ENCODE measurements at regions not wholly inside any gene's neighbourhood (a gene's known extent, or its start where the extent isn't known, plus 50 kb on each side); places are given as distances from the start of the nearest gene placed in this dataset.

DNA sequence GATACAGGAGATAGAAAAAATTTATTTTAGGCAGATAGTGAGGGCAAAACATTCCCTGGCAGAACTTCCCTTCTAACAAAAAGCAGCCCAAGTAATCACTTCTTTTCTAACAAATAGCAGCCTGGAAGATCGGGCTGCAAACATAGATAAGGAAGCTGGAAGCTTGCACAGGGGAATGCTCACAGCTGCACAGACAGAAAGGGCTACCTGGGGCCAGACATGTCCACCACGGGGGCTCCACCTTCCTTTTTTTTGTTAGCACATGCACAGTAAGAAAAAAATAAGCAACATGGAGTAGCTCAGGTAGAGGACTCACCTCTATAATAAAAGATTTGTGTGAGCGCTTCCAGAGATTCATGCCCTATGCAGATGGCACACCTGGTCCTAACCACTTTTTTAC, 420.5 kb downstream of the PTH2R start:
- H3K36me3 ChIP-seq (ENCODE audit: control insufficient read depth in 2 of 2, insufficient read depth in 2 of 2, low read length in 2 of 2): no peaks in the 10 kb centered on the region
- H3K4me3 ChIP-seq (ENCODE audit: low read length in 2 of 2): no peak overlapping the region
- H3K27ac ChIP-seq (ENCODE audit: low read depth in 2 of 2, low read length in 2 of 2): no peak overlapping the region
- no peak overlapping the region for H3K9ac ChIP-seq (ENCODE audit: low read depth in 1 of 2, low read length in 2 of 2)
- peaks cover 8 to 14% of the 10 kb centered on the region in 2 donors for H3K4me1 ChIP-seq (ENCODE audit: control insufficient read depth in 2 of 2, insufficient read depth in 2 of 2, low read length in 2 of 2)
- no peaks in the 10 kb centered on the region for H3K9me3 ChIP-seq (ENCODE audit: control insufficient read depth in 2 of 2, low read length in 2 of 2)
- no peaks in the 10 kb centered on the region for H3K27me3 ChIP-seq (ENCODE audit: control insufficient read depth in 2 of 2, insufficient read depth in 2 of 2, low read length in 2 of 2)

DNA sequence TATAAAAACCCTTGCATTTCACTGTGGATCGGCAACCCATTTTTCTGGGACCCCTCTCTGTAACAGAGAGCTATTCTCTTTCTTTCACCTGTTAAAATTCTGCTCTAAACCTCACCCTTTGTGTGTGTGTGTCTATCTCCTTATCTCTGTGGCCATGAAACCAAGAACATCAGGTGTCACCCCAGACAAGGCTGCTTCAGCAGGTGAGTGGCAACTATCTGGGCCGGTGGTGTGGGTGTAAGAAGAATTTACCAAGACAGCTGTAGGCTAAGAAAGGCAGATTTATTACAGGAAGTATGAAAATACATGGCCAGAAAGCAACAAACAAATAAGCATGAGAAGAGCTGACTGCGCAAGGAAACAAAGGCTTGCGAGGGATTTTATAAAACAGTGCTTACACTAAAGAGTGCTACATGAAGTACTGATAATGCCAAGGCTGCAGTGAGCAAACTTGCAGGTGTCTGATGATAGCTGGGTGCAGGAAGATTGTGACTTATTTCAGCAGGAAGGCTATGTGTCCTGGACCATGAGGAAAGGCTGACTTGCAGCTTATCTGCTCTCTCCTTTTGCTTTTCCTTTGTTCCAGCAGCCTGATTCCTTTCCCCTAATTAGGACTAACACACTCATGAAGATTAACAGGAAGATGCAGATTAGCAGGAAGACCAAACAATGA, 421.1 kb downstream of the PTH2R start:
- no peaks in the 10 kb centered on the region for H3K9me3 ChIP-seq (ENCODE audit: control insufficient read depth in 2 of 2, low read length in 2 of 2)
- no peak overlapping the region for H3K4me3 ChIP-seq (ENCODE audit: low read length in 2 of 2)
- no peak overlapping the region for H3K9ac ChIP-seq (ENCODE audit: low read depth in 1 of 2, low read length in 2 of 2)
- H3K4me1 ChIP-seq (ENCODE audit: control insufficient read depth in 2 of 2, insufficient read depth in 2 of 2, low read length in 2 of 2): peaks cover 8 to 14% of the 10 kb centered on the region in 2 donors
- H3K27me3 ChIP-seq (ENCODE audit: control insufficient read depth in 2 of 2, insufficient read depth in 2 of 2, low read length in 2 of 2): no peaks in the 10 kb centered on the region
- no peaks in the 10 kb centered on the region for H3K36me3 ChIP-seq (ENCODE audit: control insufficient read depth in 2 of 2, insufficient read depth in 2 of 2, low read length in 2 of 2)
- H3K27ac ChIP-seq (ENCODE audit: low read depth in 2 of 2, low read length in 2 of 2): no peak overlapping the region

DNA sequence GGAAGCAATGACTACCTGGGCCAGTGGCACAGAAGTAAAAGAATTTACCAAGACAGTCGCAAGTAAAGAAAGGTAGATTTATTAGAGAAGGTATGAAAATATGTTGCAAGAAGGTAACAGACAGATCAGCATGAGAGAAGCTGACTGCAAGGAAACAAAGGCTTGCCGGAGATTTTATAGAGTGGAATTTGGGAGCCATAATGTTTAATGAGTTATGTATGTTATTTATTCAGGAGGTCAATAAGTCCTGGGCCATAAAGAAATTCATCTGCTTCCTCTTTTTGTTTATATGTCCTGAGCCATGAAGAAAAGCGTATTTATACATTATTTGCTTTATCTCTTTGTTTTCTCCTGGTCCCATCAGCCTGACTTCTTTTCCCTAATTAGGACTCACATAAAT, 423.6 kb downstream of the PTH2R start:
- no peaks in the 10 kb centered on the region for H3K36me3 ChIP-seq (ENCODE audit: control insufficient read depth in 2 of 2, insufficient read depth in 2 of 2, low read length in 2 of 2)
- no peak overlapping the region for H3K9ac ChIP-seq (ENCODE audit: low read depth in 1 of 2, low read length in 2 of 2)
- H3K4me1 ChIP-seq (ENCODE audit: control insufficient read depth in 2 of 2, insufficient read depth in 2 of 2, low read length in 2 of 2): peaks cover 8 to 14% of the 10 kb centered on the region in 2 donors
- H3K9me3 ChIP-seq (ENCODE audit: control insufficient read depth in 2 of 2, low read length in 2 of 2): no peaks in the 10 kb centered on the region
- no peaks in the 10 kb centered on the region for H3K27me3 ChIP-seq (ENCODE audit: control insufficient read depth in 2 of 2, insufficient read depth in 2 of 2, low read length in 2 of 2)
- no peak overlapping the region for H3K27ac ChIP-seq (ENCODE audit: low read depth in 2 of 2, low read length in 2 of 2)
- H3K4me3 ChIP-seq (ENCODE audit: low read length in 2 of 2): no peak overlapping the region

DNA sequence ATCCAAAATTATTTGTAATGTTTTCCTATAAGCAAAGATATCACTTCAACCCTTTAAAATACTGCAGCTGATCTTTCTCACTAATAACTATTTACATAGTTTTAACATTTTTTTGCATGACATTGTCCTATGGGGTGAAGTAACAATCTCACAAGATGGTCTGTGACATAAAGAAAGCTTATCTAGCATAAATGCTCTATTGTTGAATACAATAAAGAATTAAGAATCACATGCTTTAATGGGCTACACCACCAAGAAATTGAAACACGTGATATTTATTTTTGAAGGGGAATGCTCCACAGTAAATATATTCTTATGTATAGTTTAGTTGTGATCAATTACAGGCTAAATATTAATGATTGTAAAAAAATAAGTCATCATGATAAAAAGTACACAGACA, 441.1 kb downstream of the PTH2R start:
- H3K4me3 ChIP-seq (ENCODE audit: low read length in 2 of 2): no peak overlapping the region
- H3K9me3 ChIP-seq (ENCODE audit: control insufficient read depth in 2 of 2, low read length in 2 of 2): no peaks in the 10 kb centered on the region

DNA sequence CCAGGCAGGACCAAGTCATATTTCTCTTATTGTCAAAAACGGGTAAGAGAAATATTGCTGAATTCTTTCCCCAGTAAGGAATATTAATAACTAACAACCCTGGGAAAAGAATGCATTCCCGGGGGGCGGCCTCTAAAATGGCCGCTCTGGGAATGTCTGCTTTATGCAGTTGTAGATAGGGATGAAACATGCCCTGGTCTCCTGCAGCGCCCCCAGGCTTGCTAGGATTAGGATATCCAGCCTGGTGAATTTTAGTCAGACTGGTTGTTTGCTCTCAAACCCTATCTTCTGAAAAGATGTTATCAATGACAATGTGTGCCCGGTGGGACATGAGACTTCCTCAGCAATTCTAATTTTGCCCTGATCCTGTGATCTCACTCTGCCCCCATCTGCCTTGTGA, 448.1 kb downstream of the PTH2R start:
- H3K27me3 ChIP-seq (ENCODE audit: control insufficient read depth in 2 of 2, insufficient read depth in 2 of 2, low read length in 2 of 2): no peaks in the 10 kb centered on the region
- H3K9ac ChIP-seq (ENCODE audit: low read depth in 1 of 2, low read length in 2 of 2): no peak overlapping the region
- no peaks in the 10 kb centered on the region for H3K36me3 ChIP-seq (ENCODE audit: control insufficient read depth in 2 of 2, insufficient read depth in 2 of 2, low read length in 2 of 2)
- H3K9me3 ChIP-seq (ENCODE audit: control insufficient read depth in 2 of 2, low read length in 2 of 2): no peaks in the 10 kb centered on the region
- H3K27ac ChIP-seq (ENCODE audit: low read depth in 2 of 2, low read length in 2 of 2): no peak overlapping the region
- H3K4me1 ChIP-seq (ENCODE audit: control insufficient read depth in 2 of 2, insufficient read depth in 2 of 2, low read length in 2 of 2): no peaks in the 10 kb centered on the region
- no peak overlapping the region for H3K4me3 ChIP-seq (ENCODE audit: low read length in 2 of 2)

More for the DNA sequence above, 441.1 kb downstream of the PTH2R start:
- no peak overlapping the region for H3K9ac ChIP-seq (ENCODE audit: low read depth in 1 of 2, low read length in 2 of 2)
- H3K36me3 ChIP-seq (ENCODE audit: control insufficient read depth in 2 of 2, insufficient read depth in 2 of 2, low read length in 2 of 2): no peaks in the 10 kb centered on the region
- no peaks in the 10 kb centered on the region for H3K4me1 ChIP-seq (ENCODE audit: control insufficient read depth in 2 of 2, insufficient read depth in 2 of 2, low read length in 2 of 2)
- no peaks in the 10 kb centered on the region for H3K27me3 ChIP-seq (ENCODE audit: control insufficient read depth in 2 of 2, insufficient read depth in 2 of 2, low read length in 2 of 2)
- H3K27ac ChIP-seq (ENCODE audit: low read depth in 2 of 2, low read length in 2 of 2): no peak overlapping the region

DNA sequence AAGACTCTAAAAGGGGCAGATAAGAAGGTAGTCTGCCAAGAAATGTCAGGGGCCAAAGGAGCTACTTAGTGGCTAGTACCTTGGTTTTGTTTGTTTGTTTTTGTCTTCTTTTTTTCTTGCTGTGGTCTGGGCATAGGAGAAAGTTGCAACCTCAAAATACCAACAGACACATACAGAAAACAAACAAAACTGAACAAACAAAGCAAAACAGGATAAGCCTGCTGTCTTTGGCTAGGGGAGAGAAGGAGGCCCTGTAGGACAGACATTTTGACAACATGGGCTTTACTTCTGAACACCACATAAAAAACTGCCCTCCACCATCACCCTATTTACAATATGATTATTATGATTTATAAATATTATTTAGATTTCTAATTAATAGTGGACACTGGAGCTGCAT, 460.8 kb downstream of the PTH2R start:
- no peaks in the 10 kb centered on the region for H3K36me3 ChIP-seq (ENCODE audit: control insufficient read depth in 2 of 2, insufficient read depth in 2 of 2, low read length in 2 of 2)
- no peaks in the 10 kb centered on the region for H3K9me3 ChIP-seq (ENCODE audit: control insufficient read depth in 2 of 2, low read length in 2 of 2)
- H3K27ac ChIP-seq (ENCODE audit: low read depth in 2 of 2, low read length in 2 of 2): no peak overlapping the region
- H3K9ac ChIP-seq (ENCODE audit: low read depth in 1 of 2, low read length in 2 of 2): no peak overlapping the region
- H3K27me3 ChIP-seq (ENCODE audit: control insufficient read depth in 2 of 2, insufficient read depth in 2 of 2, low read length in 2 of 2): no peaks in the 10 kb centered on the region
- H3K4me3 ChIP-seq (ENCODE audit: low read length in 2 of 2): no peak overlapping the region
- H3K4me1 ChIP-seq (ENCODE audit: control insufficient read depth in 2 of 2, insufficient read depth in 2 of 2, low read length in 2 of 2): no peaks in the 10 kb centered on the region

DNA sequence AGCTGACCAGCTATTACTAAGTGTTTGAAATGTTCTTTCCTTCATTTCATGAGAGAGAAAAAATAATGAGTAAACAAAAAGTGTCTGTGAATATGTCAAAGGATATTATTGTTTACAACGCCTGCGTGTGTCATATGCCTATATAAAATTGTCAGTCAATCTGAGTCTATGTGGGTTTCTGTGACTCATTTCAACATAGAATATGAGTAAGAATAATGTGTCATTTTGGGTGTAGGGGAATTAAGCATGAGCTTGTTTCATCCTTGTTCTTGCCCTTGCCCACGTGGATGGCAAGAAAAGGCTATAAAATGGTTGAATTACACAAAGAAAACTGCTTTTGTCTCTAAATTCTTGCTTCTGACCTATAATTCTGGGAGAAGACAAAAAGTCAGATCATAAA, 466.0 kb downstream of the PTH2R start:
- Histone ChIP-seq H3K4me3 (ENCODE audit: low read length in 2 of 2) (no peak overlapping the region), H3K9me3 (ENCODE audit: control insufficient read depth in 2 of 2, low read length in 2 of 2) (no peaks in the 10 kb centered on the region), H3K27me3 (ENCODE audit: control insufficient read depth in 2 of 2, insufficient read depth in 2 of 2, low read length in 2 of 2) (no peaks in the 10 kb centered on the region), H3K36me3 (ENCODE audit: control insufficient read depth in 2 of 2, insufficient read depth in 2 of 2, low read length in 2 of 2) (no peaks in the 10 kb centered on the region), H3K9ac (ENCODE audit: low read depth in 1 of 2, low read length in 2 of 2) (no peak overlapping the region), H3K27ac (ENCODE audit: low read depth in 2 of 2, low read length in 2 of 2) (no peak overlapping the region), H3K4me1 (ENCODE audit: control insufficient read depth in 2 of 2, insufficient read depth in 2 of 2, low read length in 2 of 2) (no peaks in the 10 kb centered on the region)

DNA sequence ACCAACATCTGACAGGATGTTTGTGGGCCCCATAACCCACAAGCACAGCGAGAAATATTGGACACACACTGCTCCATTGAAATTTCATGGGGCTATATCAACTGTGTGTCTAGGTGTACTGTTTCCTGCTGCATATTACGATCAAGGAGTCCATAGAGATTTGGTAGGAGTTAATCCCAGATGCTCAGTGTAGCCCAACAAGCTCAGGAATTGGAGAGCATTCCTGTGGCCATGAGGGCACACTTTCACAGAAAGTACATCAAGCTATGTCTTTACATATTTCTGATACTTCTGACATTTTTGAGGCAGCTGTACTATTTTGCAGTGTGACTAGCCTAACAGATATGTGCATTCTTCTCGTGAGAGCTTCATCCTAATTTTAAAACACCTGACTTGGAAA, 473.1 kb downstream of the PTH2R start:
- H3K27ac ChIP-seq (ENCODE audit: low read depth in 2 of 2, low read length in 2 of 2): no peak overlapping the region
- H3K9ac ChIP-seq (ENCODE audit: low read depth in 1 of 2, low read length in 2 of 2): no peak overlapping the region
- no peaks in the 10 kb centered on the region for H3K4me1 ChIP-seq (ENCODE audit: control insufficient read depth in 2 of 2, insufficient read depth in 2 of 2, low read length in 2 of 2)
- H3K27me3 ChIP-seq (ENCODE audit: control insufficient read depth in 2 of 2, insufficient read depth in 2 of 2, low read length in 2 of 2): no peaks in the 10 kb centered on the region
- no peaks in the 10 kb centered on the region for H3K36me3 ChIP-seq (ENCODE audit: control insufficient read depth in 2 of 2, insufficient read depth in 2 of 2, low read length in 2 of 2)
- H3K4me3 ChIP-seq (ENCODE audit: low read length in 2 of 2): no peak overlapping the region
- H3K9me3 ChIP-seq (ENCODE audit: control insufficient read depth in 2 of 2, low read length in 2 of 2): no peaks in the 10 kb centered on the region

DNA sequence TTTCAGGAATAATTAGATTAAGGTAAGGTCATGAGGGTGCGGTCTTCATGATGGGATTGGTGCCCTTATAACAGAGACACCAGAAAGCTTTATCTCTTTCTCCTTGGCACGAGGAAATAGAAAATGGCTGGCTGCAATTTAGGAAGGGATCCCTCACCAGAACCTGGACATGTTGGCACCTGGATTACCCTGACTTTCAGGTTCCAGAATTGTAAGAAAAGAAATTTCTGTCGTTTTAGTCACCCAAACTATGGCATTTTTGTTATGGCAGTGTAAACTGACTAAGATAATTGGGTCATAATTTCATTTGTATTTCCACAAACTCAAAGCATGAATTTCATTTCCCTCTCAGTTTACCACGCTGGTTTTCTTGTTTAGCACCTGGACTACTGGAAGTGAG, 473.6 kb downstream of the PTH2R start:
- Histone ChIP-seq H3K27me3 (ENCODE audit: control insufficient read depth in 2 of 2, insufficient read depth in 2 of 2, low read length in 2 of 2) (no peaks in the 10 kb centered on the region), H3K36me3 (ENCODE audit: control insufficient read depth in 2 of 2, insufficient read depth in 2 of 2, low read length in 2 of 2) (no peaks in the 10 kb centered on the region), H3K4me1 (ENCODE audit: control insufficient read depth in 2 of 2, insufficient read depth in 2 of 2, low read length in 2 of 2) (no peaks in the 10 kb centered on the region), H3K9ac (ENCODE audit: low read depth in 1 of 2, low read length in 2 of 2) (no peak overlapping the region), H3K9me3 (ENCODE audit: control insufficient read depth in 2 of 2, low read length in 2 of 2) (no peaks in the 10 kb centered on the region), H3K27ac (ENCODE audit: low read depth in 2 of 2, low read length in 2 of 2) (no peak overlapping the region), H3K4me3 (ENCODE audit: low read length in 2 of 2) (no peak overlapping the region)

DNA sequence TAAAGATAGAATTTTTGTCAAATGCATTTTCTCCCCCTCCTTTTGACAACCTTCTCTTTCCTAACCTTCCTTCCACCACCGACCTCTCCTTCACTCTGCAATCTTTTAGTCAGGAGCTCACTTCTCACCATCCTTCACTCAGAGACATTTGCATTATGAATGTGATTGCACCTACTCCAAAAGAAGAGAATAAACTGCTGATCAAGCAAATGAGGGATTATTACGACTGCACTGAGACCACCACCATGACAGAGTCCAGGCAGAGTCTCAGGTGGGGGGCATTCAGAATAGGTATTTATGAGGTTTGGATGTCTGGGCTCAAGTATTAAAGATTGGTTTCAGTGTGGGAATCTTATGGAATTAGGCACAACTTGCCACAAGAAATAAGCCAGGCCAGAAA, 483.9 kb downstream of the PTH2R start:
- H3K27ac ChIP-seq (ENCODE audit: low read depth in 2 of 2, low read length in 2 of 2): no peak overlapping the region
- H3K9me3 ChIP-seq (ENCODE audit: control insufficient read depth in 2 of 2, low read length in 2 of 2): no peaks in the 10 kb centered on the region
- no peaks in the 10 kb centered on the region for H3K4me1 ChIP-seq (ENCODE audit: control insufficient read depth in 2 of 2, insufficient read depth in 2 of 2, low read length in 2 of 2)
- H3K9ac ChIP-seq (ENCODE audit: low read depth in 1 of 2, low read length in 2 of 2): no peak overlapping the region
- no peak overlapping the region for H3K4me3 ChIP-seq (ENCODE audit: low read length in 2 of 2)
- H3K27me3 ChIP-seq (ENCODE audit: control insufficient read depth in 2 of 2, insufficient read depth in 2 of 2, low read length in 2 of 2): no peaks in the 10 kb centered on the region
- H3K36me3 ChIP-seq (ENCODE audit: control insufficient read depth in 2 of 2, insufficient read depth in 2 of 2, low read length in 2 of 2): no peaks in the 10 kb centered on the region

DNA sequence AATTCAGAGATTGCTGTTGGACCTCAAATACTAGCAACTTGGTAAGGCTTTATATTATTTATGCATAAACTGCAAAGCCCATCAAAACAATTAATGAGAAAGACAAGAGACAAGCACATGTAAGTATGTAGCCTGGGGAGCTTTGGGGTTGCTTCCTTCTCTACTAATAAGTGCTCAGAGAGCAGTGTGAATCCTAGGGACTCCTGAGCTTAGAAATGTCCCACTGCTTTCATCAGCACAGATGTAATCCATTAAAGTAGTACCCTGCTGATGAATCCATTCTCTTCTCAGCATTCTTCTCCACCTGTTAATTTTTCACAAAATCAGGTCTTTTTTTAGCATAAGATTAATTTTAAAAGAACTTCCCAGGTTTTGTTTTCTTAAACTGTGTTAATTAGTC, 485.6 kb downstream of the PTH2R start:
- no peaks in the 10 kb centered on the region for H3K36me3 ChIP-seq (ENCODE audit: control insufficient read depth in 2 of 2, insufficient read depth in 2 of 2, low read length in 2 of 2)
- H3K4me3 ChIP-seq (ENCODE audit: low read length in 2 of 2): no peak overlapping the region
- H3K27me3 ChIP-seq (ENCODE audit: control insufficient read depth in 2 of 2, insufficient read depth in 2 of 2, low read length in 2 of 2): no peaks in the 10 kb centered on the region
- H3K27ac ChIP-seq (ENCODE audit: low read depth in 2 of 2, low read length in 2 of 2): no peak overlapping the region
- H3K9ac ChIP-seq (ENCODE audit: low read depth in 1 of 2, low read length in 2 of 2): no peak overlapping the region
- H3K9me3 ChIP-seq (ENCODE audit: control insufficient read depth in 2 of 2, low read length in 2 of 2): no peaks in the 10 kb centered on the region
- H3K4me1 ChIP-seq (ENCODE audit: control insufficient read depth in 2 of 2, insufficient read depth in 2 of 2, low read length in 2 of 2): no peaks in the 10 kb centered on the region

Data from mucosa of rectum (tissue), 2 donors.